Epidermal melanocyte (primary cell): ENCODE measurements at regions not wholly inside any gene's neighbourhood (a gene's known extent, or its start where the extent isn't known, plus 50 kb on each side); places are given as distances from the start of the nearest gene placed in this dataset.
"Not testable (repeated sequence)": the region's sequence is repeated elsewhere in the genome, so short reads cannot be mapped to it uniquely, and the experiment has no call there.

ENCODE experiments used
- DNase-seq: peaks from one replicate; pipeline ENCODE4 v3.0.0; 2011; ENCODE audit warnings: low spot score; ENCODE audit not compliant: insufficient read length

DNA sequence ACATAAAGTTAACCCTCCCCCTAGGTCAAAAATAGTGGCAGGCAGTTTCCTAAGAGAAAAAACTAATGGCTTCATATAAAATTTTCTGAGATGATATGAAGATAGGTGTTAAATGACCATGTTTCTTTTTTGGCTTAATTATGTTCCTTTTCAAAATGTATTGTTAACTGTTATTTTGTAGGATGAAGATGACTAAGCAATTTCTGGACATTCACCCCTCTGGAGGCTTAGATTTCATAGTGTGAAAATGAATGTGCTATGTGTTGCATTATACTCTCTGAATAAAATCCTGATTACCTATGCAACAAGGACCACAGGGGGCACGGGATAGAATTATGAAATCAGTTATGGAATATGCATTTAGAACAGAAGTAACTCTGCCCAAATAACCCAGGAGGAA lies 233.5 kb downstream of the MRPS30 start:
- DNase-seq, result no peak

DNA sequence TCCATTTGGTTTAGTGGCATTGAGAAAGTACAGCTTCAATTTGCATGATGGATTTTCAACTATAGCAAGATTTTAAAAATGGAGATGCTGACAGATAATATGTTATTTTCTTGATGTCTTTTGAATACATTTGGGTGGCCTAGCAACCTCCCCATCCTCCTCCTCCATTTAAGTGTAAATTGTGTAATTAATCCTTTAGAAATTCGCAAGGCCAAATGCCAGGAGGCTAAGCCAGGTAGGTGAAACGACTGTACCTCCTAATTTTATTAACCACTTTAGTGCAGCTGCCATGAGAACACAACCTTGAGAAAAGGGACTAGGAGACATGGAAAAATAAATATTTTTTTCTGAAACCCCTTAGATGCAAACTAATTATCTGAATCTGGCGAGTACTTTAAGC lies 248.8 kb downstream of the MRPS30 start:
- no peak for DNase-seq

DNA sequence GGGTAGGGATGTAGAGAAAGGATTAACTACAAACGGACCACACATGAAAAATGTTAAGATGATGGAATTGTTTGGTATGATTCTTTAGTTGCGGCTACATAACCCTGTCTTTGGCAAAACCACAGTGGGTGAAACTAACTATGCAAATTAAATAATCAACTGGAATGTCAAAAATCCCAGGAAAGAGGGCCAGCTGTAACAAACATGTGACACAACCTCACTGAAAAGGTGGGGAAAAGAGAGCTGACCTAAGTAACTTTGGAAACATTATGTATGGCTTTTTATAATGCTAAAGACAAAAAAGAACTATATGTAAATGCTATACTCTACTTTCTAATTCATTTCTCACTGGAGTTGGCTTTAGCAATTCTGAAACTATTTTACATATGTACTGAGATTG lies 252.0 kb downstream of the MRPS30 start:
- DNase-seq, result no peak

DNA sequence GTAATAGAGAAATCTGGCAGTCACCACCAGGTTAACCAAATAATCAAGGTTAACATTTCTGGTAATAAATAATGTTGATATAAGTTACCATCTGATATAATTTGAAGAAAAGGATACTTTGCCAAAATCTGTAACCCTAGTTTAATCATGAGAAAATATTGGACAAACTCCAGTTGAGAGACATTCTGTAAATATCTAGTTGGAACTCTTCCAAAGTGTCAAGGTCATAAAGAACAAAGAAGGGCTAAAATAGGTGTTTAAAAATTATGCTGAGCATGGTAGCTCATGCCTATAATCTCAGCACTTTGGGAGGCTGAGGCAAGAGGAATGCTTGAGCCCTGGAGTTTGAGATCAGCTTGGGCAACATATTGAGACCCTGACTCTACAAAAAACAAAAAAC lies 253.3 kb downstream of the MRPS30 start:
- no peak for DNase-seq

DNA sequence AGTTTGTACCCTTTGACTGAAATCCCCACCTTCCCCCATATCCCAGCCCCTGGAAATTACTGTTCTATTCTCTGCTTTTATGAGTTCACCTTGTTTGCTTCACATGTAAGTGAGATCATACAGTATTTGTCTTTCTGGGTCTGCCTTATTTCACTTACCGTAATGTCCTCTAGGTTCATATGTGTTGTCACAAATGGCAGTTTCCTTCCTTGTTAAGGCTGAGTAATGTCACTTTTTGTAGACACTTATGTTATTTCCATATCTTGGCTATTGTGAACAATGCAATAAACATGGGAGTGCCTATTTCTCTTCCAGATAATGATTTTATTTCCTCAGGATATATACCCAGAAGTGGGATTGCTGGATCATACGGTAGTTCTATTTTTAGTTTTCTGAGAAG lies 272.3 kb downstream of the MRPS30 start:
- no peak for DNase-seq

DNA sequence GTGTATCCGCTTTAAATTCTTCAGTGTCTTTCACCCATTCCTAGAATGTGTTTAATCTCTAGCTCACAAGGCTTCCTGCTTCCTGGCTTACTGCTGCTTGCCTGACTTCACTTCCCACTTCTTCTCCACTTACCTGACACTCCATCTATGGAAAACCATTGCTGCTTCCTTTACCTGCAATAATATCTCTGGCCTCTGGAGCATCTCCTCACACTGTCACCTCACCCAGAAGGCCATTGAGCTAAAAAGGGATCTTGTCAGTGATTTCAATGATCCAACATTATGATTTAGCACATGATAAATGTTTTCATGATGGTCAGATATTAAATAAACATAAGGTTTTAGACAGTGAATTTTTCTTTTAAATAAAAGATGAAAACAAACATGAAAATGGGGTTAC lies 281.1 kb downstream of the MRPS30 start:
- no peak for DNase-seq

DNA sequence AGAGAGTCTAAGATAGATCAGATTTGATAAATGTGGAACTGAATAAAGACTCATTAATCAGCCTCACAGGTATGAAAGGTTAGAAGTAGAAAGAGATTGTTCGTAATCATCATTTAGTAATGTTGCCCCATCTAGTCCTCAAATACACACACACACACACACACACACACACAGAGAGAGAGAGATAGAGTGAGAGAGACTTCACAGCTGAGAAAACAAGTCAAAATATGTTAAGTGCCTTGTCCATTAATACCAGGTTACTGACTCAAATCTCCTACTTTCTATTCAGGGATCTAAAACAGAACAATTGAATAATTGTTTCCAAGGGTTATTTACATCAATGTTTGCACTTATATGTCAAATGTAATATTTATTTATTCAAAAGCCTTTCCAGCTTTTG lies 284.6 kb downstream of the MRPS30 start:
- no peak for DNase-seq

DNA sequence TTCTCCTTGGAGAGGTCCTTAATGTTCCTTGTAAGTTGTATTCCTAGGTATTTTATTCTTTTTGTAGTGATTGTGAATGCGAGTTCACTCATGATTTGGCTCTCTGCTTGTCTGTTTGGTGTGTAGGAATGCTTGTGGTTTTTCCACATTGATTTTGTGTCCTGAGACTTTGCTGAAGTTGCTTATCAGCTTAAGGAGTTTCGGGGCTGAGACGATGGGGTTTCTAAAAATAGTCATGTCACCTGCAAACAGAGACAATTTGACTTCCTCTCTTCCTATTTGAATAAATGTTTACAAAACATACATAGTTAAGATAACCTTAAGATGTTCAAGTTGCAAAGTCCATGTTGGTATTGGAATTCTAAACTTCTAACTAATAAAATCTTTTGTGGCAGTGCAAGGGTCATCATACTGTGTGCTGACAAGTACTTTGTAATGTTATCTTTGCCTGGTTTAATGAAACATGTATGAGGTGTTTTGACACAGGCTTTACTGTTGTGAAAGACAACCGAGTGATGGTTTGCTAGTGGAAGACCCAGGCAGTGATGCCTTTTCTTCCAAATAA lies 286.2 kb downstream of the MRPS30 start:
- no peak for DNase-seq

DNA sequence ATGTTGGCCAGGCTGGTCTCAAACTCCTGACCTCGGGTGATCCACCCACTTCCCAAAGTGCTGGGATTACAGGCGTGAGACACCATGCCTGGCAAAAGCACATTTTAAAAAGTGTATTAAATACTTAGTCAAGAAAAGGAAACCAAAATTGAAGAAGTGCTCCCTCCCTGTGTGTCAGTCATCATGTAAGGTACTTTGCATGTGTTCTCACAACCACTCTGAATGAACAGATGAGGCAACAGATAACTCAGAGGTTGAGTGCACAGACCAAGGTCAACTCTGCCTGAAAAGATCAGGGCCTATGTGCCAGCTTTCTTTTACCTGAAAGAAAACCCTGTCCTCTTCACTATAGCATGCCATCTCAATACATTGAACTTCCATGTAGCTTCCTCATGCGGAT lies 289.7 kb downstream of the MRPS30 start:
- DNase-seq, result no peak

DNA sequence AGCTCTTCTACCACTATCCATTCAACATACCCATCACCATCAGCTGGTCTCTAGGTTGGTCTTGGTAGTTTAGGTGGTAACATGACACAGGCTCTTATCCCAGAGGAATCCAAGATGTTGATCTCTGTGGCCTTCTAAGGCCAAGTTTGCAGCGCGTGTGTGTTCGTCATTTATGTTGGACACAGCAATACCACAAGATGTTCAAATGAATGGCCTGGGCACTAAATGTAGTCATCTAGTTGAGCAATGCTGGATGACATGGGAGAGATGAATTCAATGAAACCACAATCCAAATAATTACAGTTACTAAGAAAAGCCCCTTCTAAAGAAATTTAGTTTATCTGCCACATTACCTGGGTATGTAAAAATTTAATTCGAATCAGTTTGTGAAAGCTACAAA lies 292.4 kb downstream of the MRPS30 start:
- DNase-seq, result no peak

DNA sequence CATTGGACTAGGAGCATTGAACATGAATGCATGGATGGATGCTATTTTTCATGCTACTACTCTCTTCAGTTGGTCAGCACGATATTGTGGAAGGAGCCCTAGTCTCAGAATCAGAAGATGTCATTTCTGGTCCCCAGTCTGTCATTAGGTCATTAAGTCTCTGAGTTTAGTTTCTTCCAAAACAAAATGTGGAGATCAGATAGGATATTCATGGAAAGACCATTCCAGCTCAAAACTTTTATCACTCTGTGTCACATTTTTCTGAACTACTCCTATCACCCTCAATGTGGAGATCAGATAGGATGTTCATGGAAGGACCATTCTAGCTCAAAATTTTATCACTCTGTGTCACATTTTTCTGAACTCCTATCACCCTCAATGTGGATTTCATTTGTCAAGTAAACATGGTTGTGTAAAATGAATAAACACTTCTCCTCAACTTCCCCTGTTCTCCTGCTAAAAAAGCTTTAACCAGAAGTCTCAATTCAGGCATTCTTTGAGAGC lies 296.8 kb downstream of the MRPS30 start:
- DNase-seq, result no peak

DNA sequence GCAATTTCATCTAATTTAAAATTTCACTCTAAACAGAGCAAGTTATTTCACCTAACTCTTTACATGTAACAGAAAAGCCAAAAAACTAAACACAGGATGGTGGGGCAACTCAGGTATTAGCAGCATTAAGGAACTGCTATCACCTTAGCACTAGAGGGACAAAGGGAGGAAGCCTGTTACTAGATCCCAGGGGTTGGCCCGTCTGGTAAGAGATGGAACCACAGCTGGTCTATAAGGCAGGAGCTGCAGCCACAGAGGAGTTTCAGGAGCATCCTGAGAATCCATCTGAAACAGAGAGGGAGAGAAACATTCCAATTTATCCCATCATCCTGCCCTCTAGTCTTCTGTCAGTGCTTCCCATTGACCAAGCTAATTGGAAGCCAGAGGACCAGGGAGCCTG lies 300.3 kb downstream of the MRPS30 start:
- DNase-seq, result no peak

DNA sequence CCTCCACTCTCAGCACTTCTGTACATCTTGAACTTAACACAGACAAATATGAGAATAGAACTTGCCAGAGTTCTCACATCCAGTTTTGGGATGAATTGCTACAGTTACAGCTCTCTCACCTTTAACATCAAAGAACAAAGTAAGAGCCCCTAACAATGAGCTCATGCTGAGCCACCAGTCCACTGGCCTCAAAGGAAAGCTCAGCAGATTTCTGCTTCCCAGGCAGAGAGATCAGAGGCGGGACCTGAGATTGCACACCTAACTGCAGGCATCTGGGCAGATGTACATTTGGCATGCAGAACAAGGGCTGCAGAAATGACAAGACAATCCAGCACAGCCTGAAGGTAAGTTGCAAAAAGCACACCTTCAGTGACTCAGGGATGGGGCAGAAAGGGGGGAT lies 300.9 kb downstream of the MRPS30 start:
- DNase-seq, result no peak

DNA sequence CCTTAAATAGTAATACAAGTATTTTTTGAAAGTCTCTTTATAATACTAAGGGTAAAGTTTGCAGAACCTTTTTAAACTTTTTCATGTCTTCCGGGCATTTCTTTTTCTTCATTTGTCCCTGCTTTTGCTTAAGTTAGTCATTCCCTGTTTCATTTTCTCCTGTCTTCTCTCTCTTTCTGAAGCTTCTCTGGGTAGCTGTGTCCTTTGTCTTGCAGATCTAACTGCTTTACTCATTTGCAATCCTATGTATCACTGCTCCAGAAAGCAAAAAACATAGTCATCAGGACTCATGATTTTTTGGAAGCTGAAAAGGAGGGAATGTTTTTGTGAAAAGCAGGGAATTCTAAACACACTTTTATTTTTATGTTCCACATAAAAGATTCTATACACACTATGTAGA lies 301.7 kb downstream of the MRPS30 start:
- no peak for DNase-seq

DNA sequence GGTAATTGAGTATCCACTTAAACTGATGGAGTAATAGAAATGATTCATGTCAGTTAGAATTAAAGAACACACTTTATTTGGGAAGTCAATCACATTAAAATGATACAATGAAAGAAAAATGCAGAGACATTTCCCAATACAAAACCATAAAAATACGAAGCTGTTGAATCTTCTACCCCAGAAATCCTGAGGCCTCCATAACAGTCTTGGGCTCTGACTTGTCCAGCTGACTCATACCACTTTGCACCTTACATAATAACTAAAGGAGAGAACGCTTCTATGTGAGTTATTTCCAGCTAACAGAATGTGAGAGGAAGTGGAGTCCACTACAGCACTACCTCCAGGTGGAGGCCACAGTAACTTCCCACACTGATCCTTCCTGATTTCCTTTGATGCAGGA lies 305.0 kb downstream of the MRPS30 start:
- DNase-seq, result no peak

DNA sequence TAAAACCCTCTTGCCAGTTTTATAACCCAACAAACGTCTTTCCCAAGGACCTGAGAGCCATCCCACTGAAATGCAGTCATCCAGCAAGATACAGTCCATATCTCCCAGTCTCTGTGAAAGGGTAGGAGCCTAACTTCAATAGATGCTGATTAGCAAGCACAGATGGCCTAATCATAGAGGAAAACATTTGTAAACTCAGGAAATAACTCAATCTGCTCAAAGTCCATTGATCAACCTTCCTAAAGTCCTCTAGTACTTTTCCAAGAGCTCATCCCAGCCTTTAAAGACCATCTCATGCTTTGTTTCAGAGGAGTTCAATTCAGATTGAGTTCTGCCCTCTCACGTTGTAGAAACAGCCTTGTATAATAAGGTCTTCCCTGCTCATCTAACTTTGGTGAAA lies 324.2 kb downstream of the MRPS30 start:
- no peak for DNase-seq

DNA sequence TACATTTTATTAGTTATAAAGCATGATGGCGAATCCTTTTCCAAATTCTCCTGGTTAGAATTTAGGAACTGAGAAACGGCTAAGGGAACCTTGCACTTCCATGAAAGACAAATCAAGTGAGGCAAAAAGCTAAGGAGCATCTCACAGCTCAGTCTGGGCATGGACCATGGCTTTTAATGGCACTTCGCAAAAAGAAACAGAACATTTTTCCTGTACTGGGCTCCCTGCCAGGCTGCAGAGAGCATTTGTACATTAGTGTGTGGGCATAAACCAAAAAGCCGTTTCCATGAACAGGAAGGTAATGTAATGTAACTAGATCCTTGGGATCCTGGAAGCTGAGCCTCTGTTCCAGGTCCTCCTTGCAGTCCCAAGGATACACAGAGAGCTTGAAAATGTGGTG lies 354.2 kb downstream of the MRPS30 start:
- DNase-seq, result no peak

DNA sequence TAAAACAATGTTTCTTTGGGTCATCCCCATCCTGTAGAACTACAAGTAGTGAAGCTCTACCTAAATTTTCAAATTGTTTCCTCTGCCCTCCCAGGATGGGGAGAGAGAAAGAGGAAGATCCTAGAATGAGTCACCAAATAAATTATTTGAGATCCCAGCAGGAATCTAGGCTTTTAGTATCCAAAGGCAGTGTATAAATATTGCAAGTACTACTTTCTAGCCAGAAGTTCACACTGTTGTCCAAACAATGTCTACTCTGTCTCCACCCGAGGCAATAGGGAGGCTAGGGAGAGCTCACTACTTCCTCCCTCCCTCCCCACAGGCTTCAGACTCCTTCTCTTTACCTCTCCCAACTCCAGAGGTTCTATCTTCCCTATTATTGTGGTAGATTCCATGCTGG lies 362.8 kb downstream of the MRPS30 start:
- no peak for DNase-seq

DNA sequence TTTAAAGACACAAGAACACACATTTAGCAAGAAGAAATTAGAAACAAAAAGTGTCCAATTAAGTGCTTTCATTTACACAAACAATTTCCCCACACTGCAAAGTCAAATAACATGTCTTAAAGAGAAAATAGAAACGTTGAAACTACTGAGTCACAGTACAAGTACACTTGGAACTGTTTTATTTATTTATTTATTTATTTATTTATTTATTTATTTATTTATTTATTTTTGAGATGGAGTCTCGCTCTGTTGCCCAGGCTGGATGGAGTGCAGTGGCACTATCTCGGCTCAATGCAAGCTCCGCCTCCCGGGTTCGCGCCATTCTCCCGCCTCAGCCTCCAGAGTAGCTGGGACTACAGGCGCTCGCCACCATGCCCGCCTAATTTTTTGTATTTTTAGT lies 363.9 kb downstream of the MRPS30 start:
- DNase-seq, result not testable (repeated sequence)

DNA sequence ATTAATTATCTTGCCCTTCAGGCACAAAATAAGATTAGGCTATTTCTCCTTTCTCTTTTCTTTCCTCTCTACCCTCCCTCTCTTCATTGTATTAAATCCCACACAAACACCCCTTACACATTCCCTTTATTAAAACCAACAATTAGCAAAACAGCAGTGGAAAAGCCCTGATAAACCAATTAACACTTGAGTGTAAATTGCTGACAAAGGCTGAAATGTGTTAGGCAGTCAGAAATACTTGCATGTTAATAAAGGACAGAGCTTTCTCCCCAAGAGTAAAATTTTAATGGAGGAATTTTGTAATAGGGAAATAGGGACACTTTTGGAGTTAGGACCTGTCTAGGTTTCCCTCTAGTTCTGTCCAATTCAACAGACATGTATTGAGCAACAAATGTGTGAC lies 370.9 kb downstream of the MRPS30 start:
- no peak for DNase-seq

DNA sequence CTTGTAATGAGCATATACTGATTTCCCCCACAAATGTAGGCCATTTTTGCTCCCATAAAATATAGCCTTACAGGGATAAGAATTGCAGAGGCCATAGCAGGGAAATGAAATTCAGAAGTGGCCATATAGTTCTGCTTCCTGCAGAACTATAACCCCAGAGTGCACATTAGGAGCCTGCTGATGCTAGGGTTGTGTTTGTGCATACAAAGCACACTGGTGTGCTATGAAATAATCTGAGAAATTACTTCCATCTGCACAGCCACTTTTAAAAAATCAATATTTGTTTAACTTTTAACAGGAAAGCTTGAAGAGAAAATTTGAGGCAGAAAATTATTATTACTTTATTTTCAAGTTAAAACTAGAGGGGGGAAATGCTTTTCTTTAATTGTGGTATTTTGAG lies 380.3 kb downstream of the MRPS30 start:
- no peak for DNase-seq

DNA sequence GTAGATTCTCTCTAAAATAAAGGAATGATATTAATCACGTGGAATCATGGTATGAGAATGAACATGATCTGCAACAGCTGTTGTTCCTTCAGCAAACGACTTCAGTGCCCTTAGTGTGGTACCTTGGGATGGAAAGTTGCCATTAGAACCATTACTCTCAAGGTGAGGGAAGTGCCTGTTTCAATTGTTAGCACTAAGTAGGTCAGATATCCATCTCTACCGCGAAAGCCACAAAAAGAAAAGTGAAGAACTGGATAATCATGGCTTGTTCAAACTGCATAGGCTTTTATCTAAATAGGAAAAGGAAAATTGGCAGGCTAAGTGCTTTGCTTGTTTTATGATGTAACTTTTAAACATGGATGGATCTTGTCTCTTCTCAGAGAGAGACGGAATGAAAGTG lies 380.7 kb downstream of the MRPS30 start:
- DNase-seq, result no peak

DNA sequence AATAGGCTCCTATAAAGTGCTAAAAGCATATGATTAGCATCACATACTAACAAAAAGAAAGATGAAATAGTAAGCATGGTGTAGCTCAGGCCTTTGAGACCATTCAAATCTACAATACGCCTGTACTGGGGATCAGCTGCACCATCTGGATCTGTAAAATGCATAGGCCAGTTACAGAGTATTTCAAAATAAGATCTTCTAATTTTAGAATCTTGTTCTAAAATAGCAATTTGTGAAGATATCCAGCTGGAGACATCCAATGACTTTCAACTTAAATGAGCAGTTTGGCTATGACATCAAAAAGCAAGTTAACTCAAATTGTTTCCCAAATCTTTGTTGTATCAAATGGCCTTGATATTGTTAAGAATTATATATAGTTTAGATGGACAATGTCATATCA lies 386.3 kb downstream of the MRPS30 start:
- no peak for DNase-seq
